ENCODE measurements at regions not wholly inside any gene's neighbourhood (a gene's known extent, or its start where the extent isn't known, plus 50 kb on each side); places are given as distances from the start of the nearest gene placed in this dataset.

DNA sequence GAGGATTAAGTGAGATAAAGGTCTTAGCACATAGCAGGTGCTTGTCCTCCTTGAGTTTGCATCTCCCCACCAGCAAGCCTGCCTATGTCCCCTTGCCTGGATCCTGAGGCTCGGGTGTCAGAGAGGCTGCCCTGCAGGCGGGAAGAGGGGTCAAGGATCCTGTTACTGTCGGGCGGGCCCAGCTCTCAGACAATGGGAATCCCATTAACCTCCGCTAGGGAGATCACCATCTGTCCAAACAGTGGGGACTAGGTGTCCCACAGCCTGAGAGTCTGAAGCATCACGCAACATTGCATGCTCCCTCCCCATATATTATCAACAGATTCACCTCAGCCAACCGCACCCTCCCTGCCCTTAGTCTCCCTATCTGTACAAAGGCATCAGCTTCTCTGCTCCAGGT, 151.4 kb downstream of the FBLN2 start:
- H3K27ac ChIP-seq (ENCODE audit: low read depth) = no peak overlapping the region
- DNase-seq (ENCODE audit: low spot score) = peak; percentile 50
- peaks cover 16% of the 10 kb centered on the region for H3K9me3 Mint-ChIP-seq
- peaks cover 6% of the 10 kb centered on the region for H3K36me3 Mint-ChIP-seq (ENCODE audit: low read depth)
- H3K27me3 ChIP-seq (ENCODE audit: insufficient read depth) = no peaks in the 10 kb centered on the region
- peak; percentile 86 for ATAC-seq
- no peak overlapping the region for H3K4me3 ChIP-seq
- no peak overlapping the region for H3K27ac Mint-ChIP-seq
- no peaks in the 10 kb centered on the region for H3K36me3 ChIP-seq (ENCODE audit: insufficient read depth)
- H3K79me2 ChIP-seq (replicated peaks; ENCODE audit: insufficient read depth) = no peaks in the 10 kb centered on the region
- no peak overlapping the region for H3K4me2 ChIP-seq
- 0 out of 2 replicates have a peak overlapping the region, but pooled peaks have one; percentile 43 for H2AFZ ChIP-seq
- peaks cover 17% of the 10 kb centered on the region for H3K4me1 Mint-ChIP-seq
- peaks cover 8% of the 10 kb centered on the region for H3K27me3 Mint-ChIP-seq (ENCODE audit: insufficient read depth, low read depth, poor library complexity)
- no peaks in the 10 kb centered on the region for H3F3A ChIP-seq (replicated peaks; ENCODE audit: low read depth)
- H3K4me3 Mint-ChIP-seq = no peak overlapping the region
- no peaks in the 10 kb centered on the region for H4K20me1 ChIP-seq (replicated peaks; ENCODE audit: insufficient read depth)
- TF ChIP-seq POLR2AphosphoS5 (IDR thresholded peaks at IDR 0.05; ENCODE audit: low read depth) (no peak), ZNF331 (CRISPR knock-in tag; IDR thresholded peaks at IDR 0.05; ENCODE audit: low read depth) (no peak), ZNF114 (CRISPR knock-in tag; IDR thresholded peaks at IDR 0.05) (no peak), EZH2 (IDR thresholded peaks at IDR 0.05; ENCODE audit: low read depth, unreplicated experiment) (no peak), STAT1 (IDR thresholded peaks at IDR 0.05; ENCODE audit: unreplicated experiment) (no peak), CREB1 (CRISPR knock-in tag; IDR thresholded peaks at IDR 0.05; ENCODE audit: low read depth) (no peak), CTCF (conservative IDR thresholded peaks at IDR 0.05; ENCODE audit: low read depth in 2 of 2) (no peak), NANOG (IDR thresholded peaks at IDR 0.05; ENCODE audit: borderline replicate concordance) (no peak), JUNB (IDR thresholded peaks at IDR 0.05; ENCODE audit: unreplicated experiment) (no peak), EZH2phosphoT487 (IDR thresholded peaks at IDR 0.05; ENCODE audit: unreplicated experiment) (no peak)
- TF ChIP-seq, protein P1, sequence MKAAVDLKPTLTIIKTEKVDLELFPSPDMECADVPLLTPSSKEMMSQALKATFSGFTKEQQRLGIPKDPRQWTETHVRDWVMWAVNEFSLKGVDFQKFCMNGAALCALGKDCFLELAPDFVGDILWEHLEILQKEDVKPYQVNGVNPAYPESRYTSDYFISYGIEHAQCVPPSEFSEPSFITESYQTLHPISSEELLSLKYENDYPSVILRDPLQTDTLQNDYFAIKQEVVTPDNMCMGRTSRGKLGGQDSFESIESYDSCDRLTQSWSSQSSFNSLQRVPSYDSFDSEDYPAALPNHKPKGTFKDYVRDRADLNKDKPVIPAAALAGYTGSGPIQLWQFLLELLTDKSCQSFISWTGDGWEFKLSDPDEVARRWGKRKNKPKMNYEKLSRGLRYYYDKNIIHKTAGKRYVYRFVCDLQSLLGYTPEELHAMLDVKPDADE (IDR thresholded peaks at IDR 0.05) = no peak
- TF ChIP-seq, protein P2, sequence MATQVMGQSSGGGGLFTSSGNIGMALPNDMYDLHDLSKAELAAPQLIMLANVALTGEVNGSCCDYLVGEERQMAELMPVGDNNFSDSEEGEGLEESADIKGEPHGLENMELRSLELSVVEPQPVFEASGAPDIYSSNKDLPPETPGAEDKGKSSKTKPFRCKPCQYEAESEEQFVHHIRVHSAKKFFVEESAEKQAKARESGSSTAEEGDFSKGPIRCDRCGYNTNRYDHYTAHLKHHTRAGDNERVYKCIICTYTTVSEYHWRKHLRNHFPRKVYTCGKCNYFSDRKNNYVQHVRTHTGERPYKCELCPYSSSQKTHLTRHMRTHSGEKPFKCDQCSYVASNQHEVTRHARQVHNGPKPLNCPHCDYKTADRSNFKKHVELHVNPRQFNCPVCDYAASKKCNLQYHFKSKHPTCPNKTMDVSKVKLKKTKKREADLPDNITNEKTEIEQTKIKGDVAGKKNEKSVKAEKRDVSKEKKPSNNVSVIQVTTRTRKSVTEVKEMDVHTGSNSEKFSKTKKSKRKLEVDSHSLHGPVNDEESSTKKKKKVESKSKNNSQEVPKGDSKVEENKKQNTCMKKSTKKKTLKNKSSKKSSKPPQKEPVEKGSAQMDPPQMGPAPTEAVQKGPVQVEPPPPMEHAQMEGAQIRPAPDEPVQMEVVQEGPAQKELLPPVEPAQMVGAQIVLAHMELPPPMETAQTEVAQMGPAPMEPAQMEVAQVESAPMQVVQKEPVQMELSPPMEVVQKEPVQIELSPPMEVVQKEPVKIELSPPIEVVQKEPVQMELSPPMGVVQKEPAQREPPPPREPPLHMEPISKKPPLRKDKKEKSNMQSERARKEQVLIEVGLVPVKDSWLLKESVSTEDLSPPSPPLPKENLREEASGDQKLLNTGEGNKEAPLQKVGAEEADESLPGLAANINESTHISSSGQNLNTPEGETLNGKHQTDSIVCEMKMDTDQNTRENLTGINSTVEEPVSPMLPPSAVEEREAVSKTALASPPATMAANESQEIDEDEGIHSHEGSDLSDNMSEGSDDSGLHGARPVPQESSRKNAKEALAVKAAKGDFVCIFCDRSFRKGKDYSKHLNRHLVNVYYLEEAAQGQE (IDR thresholded peaks at IDR 0.05; ENCODE audit: unreplicated experiment) = no peak
- TF ChIP-seq, protein P3, sequence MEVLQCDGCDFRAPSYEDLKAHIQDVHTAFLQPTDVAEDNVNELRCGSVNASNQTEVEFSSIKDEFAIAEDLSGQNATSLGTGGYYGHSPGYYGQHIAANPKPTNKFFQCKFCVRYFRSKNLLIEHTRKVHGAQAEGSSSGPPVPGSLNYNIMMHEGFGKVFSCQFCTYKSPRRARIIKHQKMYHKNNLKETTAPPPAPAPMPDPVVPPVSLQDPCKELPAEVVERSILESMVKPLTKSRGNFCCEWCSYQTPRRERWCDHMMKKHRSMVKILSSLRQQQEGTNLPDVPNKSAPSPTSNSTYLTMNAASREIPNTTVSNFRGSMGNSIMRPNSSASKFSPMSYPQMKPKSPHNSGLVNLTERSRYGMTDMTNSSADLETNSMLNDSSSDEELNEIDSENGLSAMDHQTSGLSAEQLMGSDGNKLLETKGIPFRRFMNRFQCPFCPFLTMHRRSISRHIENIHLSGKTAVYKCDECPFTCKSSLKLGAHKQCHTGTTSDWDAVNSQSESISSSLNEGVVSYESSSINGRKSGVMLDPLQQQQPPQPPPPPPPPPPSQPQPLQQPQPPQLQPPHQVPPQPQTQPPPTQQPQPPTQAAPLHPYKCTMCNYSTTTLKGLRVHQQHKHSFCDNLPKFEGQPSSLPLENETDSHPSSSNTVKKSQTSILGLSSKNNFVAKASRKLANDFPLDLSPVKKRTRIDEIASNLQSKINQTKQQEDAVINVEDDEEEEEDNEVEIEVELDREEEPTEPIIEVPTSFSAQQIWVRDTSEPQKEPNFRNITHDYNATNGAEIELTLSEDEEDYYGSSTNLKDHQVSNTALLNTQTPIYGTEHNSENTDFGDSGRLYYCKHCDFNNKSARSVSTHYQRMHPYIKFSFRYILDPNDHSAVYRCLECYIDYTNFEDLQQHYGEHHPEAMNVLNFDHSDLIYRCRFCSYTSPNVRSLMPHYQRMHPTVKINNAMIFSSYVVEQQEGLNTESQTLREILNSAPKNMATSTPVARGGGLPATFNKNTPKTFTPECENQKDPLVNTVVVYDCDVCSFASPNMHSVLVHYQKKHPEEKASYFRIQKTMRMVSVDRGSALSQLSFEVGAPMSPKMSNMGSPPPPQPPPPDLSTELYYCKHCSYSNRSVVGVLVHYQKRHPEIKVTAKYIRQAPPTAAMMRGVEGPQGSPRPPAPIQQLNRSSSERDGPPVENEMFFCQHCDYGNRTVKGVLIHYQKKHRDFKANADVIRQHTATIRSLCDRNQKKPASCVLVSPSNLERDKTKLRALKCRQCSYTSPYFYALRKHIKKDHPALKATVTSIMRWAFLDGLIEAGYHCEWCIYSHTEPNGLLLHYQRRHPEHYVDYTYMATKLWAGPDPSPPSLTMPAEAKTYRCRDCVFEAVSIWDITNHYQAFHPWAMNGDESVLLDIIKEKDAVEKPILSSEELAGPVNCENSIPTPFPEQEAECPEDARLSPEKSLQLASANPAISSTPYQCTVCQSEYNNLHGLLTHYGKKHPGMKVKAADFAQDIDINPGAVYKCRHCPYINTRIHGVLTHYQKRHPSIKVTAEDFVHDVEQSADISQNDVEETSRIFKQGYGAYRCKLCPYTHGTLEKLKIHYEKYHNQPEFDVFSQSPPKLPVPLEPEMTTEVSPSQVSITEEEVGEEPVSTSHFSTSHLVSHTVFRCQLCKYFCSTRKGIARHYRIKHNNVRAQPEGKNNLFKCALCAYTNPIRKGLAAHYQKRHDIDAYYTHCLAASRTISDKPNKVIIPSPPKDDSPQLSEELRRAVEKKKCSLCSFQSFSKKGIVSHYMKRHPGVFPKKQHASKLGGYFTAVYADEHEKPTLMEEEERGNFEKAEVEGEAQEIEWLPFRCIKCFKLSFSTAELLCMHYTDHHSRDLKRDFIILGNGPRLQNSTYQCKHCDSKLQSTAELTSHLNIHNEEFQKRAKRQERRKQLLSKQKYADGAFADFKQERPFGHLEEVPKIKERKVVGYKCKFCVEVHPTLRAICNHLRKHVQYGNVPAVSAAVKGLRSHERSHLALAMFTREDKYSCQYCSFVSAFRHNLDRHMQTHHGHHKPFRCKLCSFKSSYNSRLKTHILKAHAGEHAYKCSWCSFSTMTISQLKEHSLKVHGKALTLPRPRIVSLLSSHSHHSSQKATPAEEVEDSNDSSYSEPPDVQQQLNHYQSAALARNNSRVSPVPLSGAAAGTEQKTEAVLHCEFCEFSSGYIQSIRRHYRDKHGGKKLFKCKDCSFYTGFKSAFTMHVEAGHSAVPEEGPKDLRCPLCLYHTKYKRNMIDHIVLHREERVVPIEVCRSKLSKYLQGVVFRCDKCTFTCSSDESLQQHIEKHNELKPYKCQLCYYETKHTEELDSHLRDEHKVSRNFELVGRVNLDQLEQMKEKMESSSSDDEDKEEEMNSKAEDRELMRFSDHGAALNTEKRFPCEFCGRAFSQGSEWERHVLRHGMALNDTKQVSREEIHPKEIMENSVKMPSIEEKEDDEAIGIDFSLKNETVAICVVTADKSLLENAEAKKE (CRISPR knock-in tag; IDR thresholded peaks at IDR 0.05) = no peak
- peaks cover 15% of the 10 kb centered on the region for H3K9me2 ChIP-seq (ENCODE audit: insufficient read depth)
- peaks cover 22% of the 10 kb centered on the region for H3K4me1 ChIP-seq (ENCODE audit: insufficient read depth)

Measured in GM23338 (cell line).